Suppressor macrophage (primary cell): ENCODE measurements at regions not wholly inside any gene's neighbourhood (a gene's known extent, or its start where the extent isn't known, plus 50 kb on each side); places are given as distances from the start of the nearest gene placed in this dataset.
"Not testable (repeated sequence)": the region's sequence is repeated elsewhere in the genome, so short reads cannot be mapped to it uniquely, and the experiment has no call there.

ENCODE experiments used
- DNase-seq, 4 experiments: peaks; one replicate each; pipeline ENCODE4 v3.0.0-alpha.2; 2020 to 2022

DNA sequence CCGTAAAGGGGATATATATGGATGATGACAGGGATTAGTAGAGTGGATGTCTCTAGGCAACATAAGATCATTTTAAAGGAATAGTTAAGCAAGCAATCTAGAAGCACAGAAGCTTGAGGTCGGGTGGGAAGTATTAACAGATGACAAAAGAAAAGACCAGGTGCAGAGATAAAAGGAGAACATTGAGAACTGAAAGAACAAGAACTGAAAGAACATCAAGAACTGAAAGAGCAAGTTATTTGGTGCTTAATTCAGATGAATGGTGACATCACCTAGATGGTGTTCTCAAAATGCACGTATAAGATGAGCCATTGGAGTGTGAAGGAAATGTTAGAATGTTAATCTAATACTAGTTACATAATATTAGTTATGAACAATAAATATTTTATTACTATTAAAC is 224.0 kb upstream of the PDE3A start:
- no peak for DNase-seq

DNA sequence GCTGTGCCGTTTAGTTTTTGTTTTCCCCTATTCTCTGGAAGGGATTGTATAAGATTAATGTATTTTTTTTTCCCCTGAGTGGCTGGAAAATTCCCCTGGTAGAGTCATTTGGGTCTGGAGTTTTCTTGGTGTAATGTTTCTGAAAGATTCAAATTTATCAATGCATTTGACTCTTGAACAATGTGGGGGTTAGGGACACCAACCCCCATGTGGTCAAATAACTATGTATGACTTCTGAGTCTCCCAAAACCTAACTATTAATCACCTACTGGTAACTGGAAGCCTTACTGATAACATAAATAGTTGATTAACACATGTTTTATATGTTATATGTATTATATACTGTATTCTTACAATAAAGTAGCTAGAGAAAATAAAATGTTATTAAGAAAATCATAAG is 220.1 kb upstream of the PDE3A start:
- no peak for DNase-seq

DNA sequence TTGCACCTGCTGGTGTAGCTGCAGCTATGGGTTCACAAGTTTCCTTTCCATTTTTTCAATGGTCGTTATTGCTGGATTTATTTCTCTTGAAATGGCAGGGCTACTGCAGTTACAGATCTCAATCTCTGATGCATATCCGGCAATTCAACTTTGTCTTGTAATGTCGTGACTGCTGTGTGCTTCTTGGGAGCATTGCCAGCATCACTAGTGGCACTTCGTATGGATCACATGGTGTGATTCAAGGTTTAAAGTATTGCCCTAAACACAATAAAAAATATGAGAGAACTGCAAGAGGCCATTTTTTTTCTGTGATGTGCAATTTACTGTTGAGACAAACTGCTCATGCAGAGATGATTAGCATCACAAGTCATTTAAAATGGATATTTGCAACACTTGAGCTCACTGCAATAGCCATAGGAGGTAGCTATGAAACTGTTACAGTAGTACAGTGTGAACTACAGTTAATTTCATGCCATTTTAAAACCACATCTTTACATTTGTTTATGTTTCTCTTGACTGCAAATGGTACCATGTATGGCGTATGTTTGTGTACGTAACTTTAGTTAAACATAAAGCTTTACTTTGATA is 217.4 kb upstream of the PDE3A start:
- no peak for DNase-seq

DNA sequence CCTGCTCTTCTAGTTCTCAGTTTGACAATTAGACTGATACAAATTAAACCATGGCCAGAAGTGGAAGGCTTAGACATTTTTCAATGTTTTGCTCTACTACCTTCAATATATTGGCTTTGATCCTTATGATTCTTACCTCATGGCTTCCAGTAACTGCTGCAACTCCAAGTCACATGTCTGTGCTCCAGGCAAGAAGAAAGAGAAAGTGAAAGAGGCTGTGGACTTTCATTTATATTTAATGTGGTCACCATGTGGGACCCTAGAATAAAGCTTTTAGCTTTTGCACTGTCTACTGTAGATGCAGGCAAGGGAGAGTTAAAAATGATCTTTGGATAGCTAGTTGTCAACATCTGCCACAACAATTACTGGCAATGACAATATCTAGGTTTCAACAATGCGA is 214.3 kb upstream of the PDE3A start:
- DNase-seq = peak in 2 of 4 experiments; percentile 4 to 23

DNA sequence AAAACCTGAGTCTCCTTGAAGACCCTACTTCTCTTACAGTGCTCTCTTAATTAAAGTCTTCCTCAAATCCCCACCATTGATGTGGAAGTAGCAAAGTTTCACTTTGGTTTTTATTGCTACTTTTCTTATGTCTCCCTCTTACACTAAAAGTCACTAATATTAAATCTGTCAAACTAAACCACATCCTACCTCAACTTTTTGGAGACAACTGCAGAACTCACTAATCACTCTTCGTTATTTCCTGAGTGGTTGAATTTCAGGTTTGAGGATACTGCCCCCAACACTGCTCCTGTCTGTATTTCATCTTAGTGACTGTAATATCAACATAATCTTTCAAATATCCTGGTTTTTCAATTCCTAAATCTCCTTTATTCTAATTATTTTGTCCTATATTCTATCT is 213.0 kb upstream of the PDE3A start:
- DNase-seq = no peak

DNA sequence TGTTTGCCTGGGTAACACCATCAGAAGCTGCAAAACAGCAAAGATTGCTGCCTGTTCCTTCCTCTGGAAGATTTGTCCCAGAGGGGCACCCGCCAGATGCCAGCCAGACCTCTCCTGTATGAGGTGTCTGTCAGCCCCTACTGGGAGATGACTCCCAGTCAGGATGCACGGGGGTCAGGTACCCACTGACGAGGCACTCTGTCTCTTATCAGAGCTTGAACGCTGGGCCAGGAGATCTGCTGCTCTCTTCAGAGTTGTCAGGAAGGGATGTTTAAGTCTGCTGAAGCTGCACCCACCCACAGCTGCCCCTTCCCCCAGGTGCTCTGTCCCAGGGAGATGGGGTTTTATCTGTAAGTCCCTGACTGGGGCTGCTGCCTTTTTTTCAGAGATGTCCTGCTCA is 207.4 kb upstream of the PDE3A start:
- not testable (repeated sequence) for DNase-seq

DNA sequence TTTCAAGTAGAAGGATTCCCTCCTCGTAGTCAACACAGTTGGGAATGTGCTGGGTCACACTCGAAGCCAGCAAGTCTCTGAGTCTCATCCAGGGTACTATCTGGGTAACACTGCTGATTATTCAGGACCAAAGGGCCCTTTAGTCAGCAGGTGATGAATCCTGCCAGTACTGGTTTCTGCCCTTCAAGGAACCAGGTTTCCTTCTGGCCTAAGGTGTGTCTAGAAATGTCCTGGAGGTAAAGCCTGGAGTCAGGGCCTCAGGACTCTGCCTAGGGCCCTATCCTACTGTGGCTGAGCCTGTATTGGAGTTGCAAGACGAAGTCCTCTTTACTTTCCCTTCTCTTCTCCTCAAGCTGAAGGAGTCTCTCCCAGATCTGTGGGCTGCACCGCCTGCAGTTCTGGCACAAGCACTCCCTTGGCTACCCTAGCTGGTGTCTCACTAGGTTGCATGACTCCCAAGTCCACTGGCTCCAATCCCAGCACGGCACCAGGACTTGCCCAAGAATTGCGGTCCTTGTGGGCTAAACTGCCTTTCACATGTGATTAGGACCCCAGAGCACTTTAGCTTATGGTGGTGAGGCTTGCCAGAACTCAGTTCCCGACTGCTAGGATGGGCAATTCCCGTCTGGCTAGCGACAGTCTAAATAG is 193.7 kb upstream of the PDE3A start:
- no peak for DNase-seq

DNA sequence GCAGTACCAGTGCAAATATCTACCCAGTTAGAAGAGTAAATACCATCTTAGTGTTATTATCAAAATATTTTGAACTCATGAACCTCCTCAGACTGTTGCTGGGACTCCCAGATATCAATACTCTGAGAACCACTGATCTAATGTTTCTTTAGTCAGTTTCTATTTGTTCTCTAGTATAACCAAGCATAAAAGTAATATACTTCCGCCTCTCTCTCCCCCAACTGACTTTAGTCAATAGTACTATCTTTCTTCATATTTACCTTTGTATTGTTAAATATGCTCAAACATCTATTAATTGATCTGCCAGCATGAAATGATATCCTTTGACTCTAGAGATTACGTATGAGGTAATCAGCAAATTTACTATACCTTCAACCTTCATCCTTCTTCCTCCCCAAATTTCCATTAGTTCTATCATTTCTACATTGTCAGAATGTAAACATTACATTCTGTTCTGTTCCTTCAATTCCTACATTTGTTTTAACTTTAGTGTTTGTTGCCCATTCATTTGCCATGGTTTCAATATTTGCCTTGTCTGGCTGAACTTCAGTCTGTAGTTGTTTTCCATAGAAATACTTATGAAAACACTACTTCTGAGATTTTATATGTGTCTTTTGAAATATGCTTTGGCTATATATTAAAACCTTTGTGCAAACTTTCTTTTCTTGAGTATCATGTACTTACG is 192.5 kb upstream of the PDE3A start:
- no peak for DNase-seq

DNA sequence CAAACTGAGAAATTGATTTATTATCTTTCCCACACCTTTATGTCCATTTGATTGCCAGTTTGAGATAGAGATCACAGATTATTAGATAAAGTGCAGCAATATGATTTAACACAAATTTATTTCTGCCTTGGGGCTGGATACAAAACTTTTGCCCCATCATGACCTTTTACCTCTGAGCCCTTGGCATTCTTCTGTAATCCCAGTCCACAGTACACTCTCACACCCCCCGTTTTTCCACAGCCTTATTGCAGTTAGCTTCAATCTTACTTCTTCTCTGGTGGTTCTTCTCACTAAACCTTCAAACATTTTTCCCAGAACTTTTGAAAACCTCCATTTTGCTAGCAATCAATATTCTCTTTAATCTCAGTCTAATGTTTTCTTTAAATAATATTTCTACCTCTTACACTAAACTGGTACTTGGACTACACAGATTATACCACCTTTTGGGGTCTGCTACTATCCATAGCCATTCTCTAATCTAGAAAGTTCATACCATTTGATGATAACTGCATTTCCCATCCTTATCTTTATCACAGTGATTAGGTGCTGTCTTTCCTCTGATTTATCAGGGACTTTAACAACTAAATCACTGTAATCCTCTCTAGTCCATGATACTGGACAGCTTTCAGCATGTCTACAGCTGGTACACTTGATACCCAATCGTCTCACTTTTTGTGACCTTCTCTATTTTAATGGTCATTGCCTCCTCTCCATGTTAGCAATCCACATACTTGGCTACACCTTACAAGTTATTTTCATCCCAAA is 186.7 kb upstream of the PDE3A start:
- no peak for DNase-seq

DNA sequence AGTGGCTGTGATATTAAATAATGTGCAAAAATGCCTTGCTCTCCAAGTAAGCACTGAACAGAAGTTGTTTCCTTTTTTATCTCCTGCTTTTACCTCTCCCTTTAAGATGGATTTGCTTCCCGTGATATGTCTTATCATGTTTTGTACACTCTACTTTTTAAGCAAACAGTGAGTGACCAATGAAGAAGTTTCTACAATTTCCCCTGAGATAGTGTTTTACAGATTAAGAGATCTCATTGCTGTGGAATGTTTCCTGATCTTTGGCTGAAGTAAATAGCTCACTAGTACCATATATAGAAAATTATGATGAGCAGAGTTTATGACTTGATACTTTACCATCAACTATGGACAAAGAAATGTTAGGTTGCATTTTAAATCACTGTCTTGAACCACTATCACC is 184.8 kb upstream of the PDE3A start:
- DNase-seq = no peak

DNA sequence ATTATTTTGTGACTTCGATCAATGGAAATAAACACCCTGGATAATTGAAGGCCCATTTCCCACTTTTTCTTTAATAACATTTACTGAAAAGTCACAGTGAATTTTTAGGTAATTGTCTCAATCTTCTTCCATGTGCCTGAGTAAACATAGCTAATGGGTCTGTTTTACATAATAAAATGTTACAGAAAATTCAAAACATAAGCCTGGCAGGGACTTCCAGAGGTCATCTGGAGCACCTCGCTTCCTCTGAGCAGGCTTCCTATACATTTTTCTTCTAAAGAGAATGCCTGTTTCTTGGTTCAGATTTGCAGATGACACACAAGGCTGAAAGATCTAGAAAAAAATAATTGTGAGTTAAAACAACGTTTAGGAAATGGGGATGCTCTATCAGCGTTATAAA is 183.8 kb upstream of the PDE3A start:
- DNase-seq = no peak

DNA sequence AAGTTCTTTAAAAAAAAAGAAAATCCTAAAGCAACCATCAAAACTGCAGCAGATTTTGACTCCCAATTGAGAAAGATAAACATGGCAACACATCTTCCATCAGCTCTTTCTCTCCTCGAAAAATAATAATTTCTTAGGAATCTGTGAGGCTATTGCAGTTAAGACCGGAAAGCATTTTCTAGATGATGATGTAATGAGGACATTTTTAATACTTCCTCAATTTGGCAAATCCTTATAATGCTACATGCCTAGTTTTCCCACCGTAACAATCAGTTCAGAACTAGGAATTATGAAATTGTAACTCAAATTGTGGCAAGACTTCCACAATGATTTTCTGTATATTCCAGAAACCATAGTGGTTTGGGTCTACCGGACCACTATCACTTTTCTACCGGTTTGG is 180.9 kb upstream of the PDE3A start:
- peak; percentile 11 to 78 (median 44) for DNase-seq

DNA sequence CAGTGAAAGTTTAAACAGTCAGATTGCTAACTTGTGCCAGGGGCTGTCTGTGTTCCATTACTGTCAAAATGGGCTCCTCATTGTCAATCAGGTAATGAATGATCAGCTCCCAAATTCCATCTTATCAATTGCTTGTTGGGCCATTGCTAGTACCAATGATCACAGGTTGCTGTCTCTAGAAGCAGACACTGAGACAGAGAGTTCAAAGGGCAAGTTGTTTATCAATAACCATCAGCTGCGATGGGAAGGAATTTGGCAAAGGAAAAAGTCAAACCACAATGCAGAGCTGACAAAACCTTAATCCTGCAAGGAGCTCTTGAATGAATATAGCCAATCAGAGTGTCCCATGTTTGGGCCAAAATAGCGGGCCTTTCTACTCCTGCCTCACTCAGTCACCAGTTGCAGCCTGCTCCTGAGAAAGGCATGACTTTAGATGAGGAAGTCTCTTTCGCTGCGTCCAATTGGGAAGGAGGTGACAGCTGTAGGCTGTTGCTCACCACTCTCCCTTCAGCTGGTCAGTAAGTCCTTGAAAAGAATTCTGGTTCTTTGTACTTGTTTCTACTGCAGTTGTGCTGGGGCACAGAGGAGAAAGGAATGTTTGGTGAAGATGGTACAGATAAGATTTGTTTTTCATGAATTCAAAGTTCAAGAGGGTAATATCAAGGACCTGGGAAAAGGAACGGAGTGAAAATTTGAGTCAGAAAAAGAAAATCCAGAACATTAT is 179.2 kb upstream of the PDE3A start:
- peak; percentile 43 to 67 (median 64) for DNase-seq

DNA sequence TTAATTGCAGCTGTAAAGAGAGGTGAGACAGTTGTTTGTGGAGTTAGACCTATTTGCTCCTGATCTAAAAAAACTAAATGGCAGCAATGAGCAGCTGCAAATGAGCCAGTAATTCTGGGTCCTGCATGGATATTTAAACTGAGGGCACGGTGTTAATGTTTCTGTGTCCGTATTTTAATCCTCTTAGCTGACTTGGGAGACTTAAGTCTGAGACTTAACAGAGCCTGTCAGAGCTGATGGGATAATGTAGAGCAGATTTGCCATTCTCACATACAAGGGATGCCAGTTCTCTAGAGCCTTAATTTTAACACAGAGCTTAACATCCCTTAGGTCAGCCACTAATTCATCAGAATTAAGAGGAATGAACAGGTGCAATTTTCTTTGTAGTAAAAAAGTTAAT is 178.6 kb upstream of the PDE3A start:
- DNase-seq = no peak

DNA sequence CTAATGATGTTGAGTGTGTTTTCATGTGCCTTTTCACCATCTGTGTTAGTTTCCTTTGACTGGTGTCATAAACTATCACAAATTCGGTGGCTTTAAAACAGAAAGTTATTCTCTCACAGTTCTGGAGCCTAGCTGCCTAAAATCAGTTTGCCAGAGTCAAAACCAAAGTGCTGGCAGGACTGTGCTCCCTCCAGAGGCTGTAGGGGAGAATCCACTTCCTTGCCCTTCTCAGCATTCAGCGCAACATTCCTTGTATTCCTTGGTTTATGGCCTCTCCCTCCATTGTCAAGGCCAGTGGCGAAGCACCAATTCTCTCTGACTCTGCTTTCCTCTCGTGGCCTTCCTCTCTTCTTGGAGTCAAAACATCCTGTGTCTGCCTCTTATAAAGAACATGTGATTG is 174.2 kb upstream of the PDE3A start:
- DNase-seq = no peak

DNA sequence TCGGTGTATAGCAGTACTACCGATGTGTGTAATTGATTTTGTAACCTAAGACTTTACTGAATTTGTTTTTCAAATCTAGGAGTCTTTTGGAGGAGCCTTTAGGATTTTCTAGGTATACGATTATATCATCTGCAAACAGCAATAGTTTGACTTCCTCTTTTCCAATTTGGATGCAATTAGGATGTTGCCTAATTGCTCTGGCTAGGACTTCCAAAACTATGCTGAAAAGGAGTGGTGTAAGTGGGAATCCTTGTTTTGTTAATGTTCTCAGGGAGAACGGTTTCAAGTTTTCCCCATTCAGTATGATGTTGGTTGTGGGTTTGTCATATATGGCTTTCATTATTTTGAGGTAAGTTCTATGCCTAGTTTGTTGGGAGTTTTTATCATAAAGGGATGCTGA is 171.6 kb upstream of the PDE3A start:
- peak in 3 of 4 experiments; percentile 8 to 37 (median 37) for DNase-seq

DNA sequence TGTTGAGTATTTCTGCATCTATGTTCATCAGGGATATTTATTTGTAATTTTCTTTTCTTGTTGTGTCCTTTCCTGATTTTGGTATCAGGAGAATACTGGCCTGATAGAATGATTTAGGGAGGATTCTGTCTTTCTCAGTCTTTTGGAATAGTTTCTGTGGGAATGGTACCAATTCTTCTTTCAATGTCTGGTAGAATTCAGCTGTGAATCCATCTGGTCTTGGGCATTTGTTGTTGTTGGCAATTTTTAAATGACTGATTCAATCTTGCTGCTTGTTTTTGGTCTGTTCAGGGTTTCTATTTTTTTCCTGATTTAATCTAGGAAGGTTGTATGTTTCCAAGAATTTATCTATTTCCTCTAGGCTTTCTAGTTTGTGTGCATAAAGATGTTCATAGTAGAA is 170.9 kb upstream of the PDE3A start:
- DNase-seq = no peak

DNA sequence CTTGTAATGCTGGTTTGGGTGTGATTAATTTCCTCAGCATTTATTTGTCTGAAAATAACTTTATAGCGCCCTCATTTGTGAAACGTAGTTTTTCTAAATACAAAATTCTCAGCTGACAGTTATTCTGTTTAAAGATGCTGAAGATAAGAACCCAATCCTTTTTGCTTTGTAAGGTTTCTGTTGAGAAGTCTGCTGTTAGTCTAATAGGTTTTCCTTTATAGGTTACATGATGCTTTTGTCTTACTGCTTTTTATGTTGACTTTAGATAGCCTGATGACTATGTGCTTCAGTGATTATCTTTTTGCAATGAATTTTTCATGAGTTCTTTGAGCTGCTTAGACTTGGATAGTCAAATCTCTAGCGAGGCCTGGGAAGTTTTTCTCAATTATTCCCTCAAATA is 168.6 kb upstream of the PDE3A start:
- no peak for DNase-seq

DNA sequence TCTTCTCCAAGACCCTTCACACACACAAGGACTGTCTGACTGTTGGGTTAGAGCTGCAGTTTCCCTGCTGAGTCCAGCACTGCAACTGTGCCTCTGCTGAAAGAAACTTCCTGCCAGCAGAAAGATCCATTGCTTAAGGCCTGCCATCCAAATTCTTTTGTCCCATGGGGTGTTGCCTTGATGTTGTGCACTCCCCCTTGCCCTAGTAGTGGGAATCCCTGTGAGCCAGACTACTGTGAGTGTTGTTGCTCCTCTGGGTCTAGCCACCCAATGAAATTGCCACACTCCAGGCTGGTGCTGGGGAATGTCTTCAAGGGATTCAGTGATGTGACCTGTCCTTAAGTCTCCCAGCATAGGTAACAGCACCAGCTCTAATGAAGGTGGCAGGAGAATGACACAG is 166.6 kb upstream of the PDE3A start:
- DNase-seq = no peak

DNA sequence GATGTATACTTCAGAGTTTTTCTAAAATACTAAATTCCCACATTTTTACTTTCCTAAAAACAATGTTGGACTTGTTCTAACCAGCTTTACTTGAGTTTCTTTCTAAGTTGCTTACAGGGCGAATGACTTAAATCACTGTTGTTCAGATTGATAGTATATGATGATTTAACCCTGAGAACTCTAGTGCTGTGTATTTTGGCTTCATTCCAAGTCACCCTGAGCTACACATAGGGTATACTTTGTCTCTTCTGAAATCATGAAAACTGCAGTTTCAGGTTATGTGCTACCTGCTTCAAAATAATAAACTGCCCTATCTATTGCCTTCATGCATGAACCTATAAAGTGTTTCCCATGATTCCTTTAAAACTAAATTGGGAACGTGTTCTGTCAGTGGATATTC is 162.5 kb upstream of the PDE3A start:
- no peak for DNase-seq

DNA sequence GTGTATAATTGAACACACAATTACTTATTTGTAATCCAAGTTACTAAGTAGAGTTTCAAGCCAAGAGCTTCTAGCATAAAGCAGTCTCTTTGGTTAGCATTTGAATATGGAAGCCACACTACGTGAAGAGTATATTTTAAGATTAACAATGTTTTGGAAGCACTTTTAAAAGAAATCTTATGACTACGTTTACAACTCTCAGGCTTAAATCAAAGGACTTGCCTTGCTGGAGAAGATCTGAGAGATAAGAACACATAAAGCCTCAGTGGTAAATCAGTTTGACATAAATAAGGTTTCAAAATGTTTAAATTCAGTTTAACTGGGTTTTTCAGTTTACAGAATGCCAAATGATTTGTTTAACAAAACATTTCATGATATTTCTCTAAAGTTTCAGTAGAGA is 161.9 kb upstream of the PDE3A start:
- DNase-seq = no peak

DNA sequence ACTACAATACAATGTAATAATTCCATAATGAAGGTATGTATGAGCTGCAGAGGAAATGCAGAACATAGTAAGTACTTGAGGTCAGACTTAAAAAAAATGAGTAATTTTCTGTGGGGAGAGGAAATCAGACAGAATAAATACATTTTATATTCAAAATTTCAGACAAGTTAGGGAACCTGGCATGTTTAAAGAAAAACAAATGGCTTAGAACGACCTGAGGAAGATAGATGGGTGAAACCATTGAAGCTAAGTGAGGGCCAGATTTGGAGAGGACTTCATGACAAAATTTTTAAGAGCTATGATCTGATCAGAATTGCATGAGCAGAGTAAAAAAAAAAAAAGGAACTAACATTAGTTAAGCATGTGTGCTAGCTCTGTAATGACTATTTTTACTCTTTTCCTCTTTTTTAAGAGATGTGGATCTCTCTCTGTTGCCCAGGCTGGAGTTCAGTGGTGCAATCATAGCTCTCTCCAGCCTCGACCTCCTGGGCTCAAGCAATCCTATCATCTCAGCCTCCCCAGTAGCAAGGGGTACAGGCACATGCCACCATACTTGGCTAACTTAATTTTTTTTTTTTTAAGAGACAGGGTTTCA is 157.6 kb upstream of the PDE3A start:
- DNase-seq = peak; percentile 42 to 84 (median 71)
